Psoas muscle (tissue), 7 donors: ENCODE measurements at regions not wholly inside any gene's neighbourhood (a gene's known extent, or its start where the extent isn't known, plus 50 kb on each side); places are given as distances from the start of the nearest gene placed in this dataset.

Experiments
- ATAC-seq, 4 donors: fragments of 200-7000 bp; cut with Tn5 transposase; one replicate each; pipeline ENCODE4 v1.9.1; 2020; ENCODE audit warnings: moderate library complexity in 3 of 4, mild to moderate bottlenecking in 2 of 4
- DNase-seq, 2 donors: peaks; one replicate each; pipeline ENCODE4 v3.0.0-alpha.2; 2020
- H3K27ac ChIP-seq: fragments of 200-600 bp; one replicate; pipeline ENCODE4 v1.8.0; 2022
- H3K27me3 ChIP-seq, 3 donors: fragments of 200-600 bp in 1 of 3; one replicate each; pipeline versions ENCODE4 v1.6.1 to v1.8.0; 2013 to 2022; ENCODE audit warnings: low read length in 2 of 3, mild to moderate bottlenecking in 2 of 3, moderate library complexity in 1 of 3; ENCODE audit not compliant: insufficient read depth in 3 of 3
- H3K36me3 ChIP-seq, 2 donors: fragments of 200-600 bp in 1 of 2; one replicate each; pipeline versions ENCODE4 v1.6.1 to v1.8.0; 2013 to 2022; ENCODE audit warnings: low read depth in 1 of 2, mild to moderate bottlenecking in 1 of 2, moderate library complexity in 1 of 2; ENCODE audit not compliant: insufficient read depth in 1 of 2
- H3K4me1 ChIP-seq: fragments of 200-600 bp; one replicate; pipeline ENCODE4 v1.8.0; 2022
- H3K4me3 ChIP-seq: fragments of 200-600 bp; one replicate; pipeline ENCODE4 v1.8.0; 2022; ENCODE audit warnings: mild to moderate bottlenecking
- H3K9me3 ChIP-seq: fragments of 200-600 bp; one replicate; pipeline ENCODE4 v1.8.0; 2022
- WGBS, 3 donors: extraction: QIAGEN DNeasy Blood & Tissue Kit; methylation state at CpG; one replicate each; pipeline versions ENCODE4 v1.1.6 to v1.1.7; 2013; 5-methylcytosine and 5-hydroxymethylcytosine counted together
- intact Hi-C, 2 donors: fragments of 100-400 bp; cut with DNase I; formaldehyde crosslinking; loops; one replicate each; pipeline versions ENCODE4 v1.11.0 to v1.14.2; 2022
- TF ChIP-seq, protein P1 (sequence below): fragments of 200-600 bp; IDR thresholded peaks from one replicate; pipeline ENCODE4 v1.8.0; 2022; ENCODE audit warnings: antibody characterized with exemption
- donor health status: healthy with polysubstance abuse.
- donor health status: DM: no; HTN: no; CAD: no; lungs with moderate emphysema.
- donor health status: Bipolar disorder and iron deficiency.
- donor health status: healthy.
- donor health status: DM: yes; HTN: yes; CAD: no.
- donor health status: DM: no; HTN: no; CAD: no.
- donor health status: DM: yes; HTN: yes; CAD: no.

- TF ChIP-seq, protein P1, sequence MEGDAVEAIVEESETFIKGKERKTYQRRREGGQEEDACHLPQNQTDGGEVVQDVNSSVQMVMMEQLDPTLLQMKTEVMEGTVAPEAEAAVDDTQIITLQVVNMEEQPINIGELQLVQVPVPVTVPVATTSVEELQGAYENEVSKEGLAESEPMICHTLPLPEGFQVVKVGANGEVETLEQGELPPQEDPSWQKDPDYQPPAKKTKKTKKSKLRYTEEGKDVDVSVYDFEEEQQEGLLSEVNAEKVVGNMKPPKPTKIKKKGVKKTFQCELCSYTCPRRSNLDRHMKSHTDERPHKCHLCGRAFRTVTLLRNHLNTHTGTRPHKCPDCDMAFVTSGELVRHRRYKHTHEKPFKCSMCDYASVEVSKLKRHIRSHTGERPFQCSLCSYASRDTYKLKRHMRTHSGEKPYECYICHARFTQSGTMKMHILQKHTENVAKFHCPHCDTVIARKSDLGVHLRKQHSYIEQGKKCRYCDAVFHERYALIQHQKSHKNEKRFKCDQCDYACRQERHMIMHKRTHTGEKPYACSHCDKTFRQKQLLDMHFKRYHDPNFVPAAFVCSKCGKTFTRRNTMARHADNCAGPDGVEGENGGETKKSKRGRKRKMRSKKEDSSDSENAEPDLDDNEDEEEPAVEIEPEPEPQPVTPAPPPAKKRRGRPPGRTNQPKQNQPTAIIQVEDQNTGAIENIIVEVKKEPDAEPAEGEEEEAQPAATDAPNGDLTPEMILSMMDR = no peak
- Histone ChIP-seq H3K27ac (no peak overlapping the region), H3K4me1 (no peaks in the 10 kb centered on the region), H3K4me3 (no peak overlapping the region), H3K27me3 (no peaks in the 10 kb centered on the region), H3K36me3 (no peaks in the 10 kb centered on the region), H3K9me3 (no peaks in the 10 kb centered on the region)
- no peak for ATAC-seq
- intact Hi-C loops = no loop called here
- DNase-seq = no peak
Observed at GRCh38 chr1:222326710-222327036, 221.2 kb downstream of the HHIPL2 start.

DNA sequence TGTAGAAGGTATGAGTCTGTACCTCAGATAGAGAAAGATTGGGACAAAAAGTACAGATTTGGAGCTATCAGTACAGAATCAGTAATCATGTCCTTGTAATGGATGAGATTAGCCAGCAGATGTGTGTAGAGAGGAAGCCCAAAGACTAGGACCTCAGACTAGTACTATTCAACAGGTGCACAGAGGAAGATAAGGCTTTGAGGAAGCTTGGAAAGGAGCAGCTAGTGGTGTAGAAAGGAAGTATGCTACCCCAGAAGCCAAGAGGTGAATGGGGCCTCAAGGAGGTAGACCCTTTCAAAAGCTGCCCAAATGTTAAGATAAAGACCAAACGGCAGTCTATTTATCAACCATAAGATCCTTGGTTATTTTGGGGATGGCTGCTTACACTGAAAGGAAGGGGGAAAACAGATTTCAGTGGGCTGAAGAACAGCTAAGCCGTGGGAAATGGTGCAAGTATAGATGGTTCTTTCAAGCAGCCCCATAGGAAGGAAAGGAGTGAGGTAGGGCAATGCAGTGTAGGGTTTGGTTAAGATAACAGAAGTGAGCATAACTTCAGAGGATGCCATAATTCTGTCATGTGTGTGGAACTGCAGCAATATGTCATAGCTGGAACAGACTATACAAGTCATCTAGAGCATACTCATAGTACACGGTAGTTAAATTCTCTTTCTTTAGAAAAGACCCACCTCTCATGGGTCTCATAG is 221.7 kb downstream of the HHIPL2 start:
- WGBS, 3 donors = 78 to 84% (median 80%) methylated on average over 3 of the region's 3 CpGs
- TF ChIP-seq, protein P1 = no peak
- H3K4me3 ChIP-seq = no peak overlapping the region
- H3K27ac ChIP-seq = no peak overlapping the region
- no peaks in the 10 kb centered on the region for H3K4me1 ChIP-seq
- ATAC-seq = no peak
- no peaks in the 10 kb centered on the region for H3K27me3 ChIP-seq
- intact Hi-C loops = no loop called here
- H3K36me3 ChIP-seq = no peaks in the 10 kb centered on the region
- H3K9me3 ChIP-seq = no peaks in the 10 kb centered on the region
- no peak for DNase-seq

DNA sequence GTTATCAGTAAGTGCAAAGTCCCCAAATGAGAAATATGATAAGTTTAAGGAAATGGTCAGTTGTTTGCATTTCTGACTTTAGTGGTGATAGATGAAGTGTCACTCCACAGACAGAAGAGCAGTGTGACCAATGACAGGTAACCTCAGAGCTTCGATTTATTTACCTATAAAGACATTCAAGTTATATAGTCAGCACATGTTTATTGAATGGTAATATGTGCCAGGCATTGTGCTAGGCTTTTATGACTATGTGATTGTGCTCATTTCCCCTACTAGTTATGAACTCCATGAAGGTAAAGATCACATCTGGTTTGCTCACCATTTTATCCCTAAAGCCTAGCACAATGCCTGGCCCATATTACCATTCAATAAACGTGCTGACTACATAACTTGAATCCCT is 222.4 kb downstream of the HHIPL2 start:
- H3K9me3 ChIP-seq = no peaks in the 10 kb centered on the region
- no peak for ATAC-seq
- no peak overlapping the region for H3K27ac ChIP-seq
- H3K36me3 ChIP-seq = no peaks in the 10 kb centered on the region
- H3K27me3 ChIP-seq = no peaks in the 10 kb centered on the region
- TF ChIP-seq, protein P1 = no peak
- no peak overlapping the region for H3K4me3 ChIP-seq
- intact Hi-C loops = no loop called here
- no peak for DNase-seq
- H3K4me1 ChIP-seq = no peaks in the 10 kb centered on the region
- WGBS, 3 donors = 80 to 92% (median 89%) methylated on average over 2 of the region's 2 CpGs

DNA sequence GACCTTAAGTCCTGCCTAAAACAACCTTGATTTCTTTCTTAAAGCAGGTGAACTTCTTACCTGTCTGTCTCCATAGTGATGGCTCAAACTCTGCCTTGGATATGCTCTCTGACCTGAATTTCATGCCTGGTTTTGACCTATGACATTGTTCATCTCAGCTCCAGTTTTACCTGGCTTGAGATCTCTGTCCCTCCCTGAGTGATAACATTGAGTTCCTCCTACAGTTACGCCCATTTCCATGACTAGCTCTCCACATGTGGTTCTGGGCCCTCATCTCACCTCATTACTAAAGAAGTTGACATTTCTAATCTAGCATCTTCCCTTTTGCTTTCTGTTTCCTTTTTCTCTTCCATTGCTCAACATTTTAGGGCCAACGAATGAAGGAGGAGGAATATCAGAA is 233.1 kb downstream of the HHIPL2 start:
- no peaks in the 10 kb centered on the region for H3K27me3 ChIP-seq
- no peak overlapping the region for H3K27ac ChIP-seq
- H3K4me1 ChIP-seq = peaks cover 3% of the 10 kb centered on the region
- intact Hi-C loops = no loop called here
- H3K36me3 ChIP-seq = no peaks in the 10 kb centered on the region
- DNase-seq = no peak
- H3K4me3 ChIP-seq = no peak overlapping the region
- 87 to 95% (median 94%) methylated on average over 2 of the region's 2 CpGs for WGBS, 3 donors
- TF ChIP-seq, protein P1 = no peak
- no peak for ATAC-seq
- H3K9me3 ChIP-seq = no peaks in the 10 kb centered on the region

- WGBS, 3 donors = 15 to 19% (median 15%) methylated on average over 5 of the region's 5 CpGs
- Histone ChIP-seq H3K4me1 (peaks cover 3% of the 10 kb centered on the region), H3K4me3 (no peak overlapping the region), H3K9me3 (no peaks in the 10 kb centered on the region), H3K36me3 (no peaks in the 10 kb centered on the region), H3K27me3 (no peaks in the 10 kb centered on the region), H3K27ac (no peak overlapping the region)
- ATAC-seq (peak; percentile 76 to 87 (median 84)), DNase-seq (peak; percentile 20 to 64)
- intact Hi-C loops = no loop called here
- TF ChIP-seq, protein P1 = no peak
Observed at GRCh38 chr1:222310836-222311235, 237.1 kb downstream of the HHIPL2 start.
